ENCODE measurements at regions not wholly inside any gene's neighbourhood (a gene's known extent, or its start where the extent isn't known, plus 50 kb on each side); places are given as distances from the start of the nearest gene placed in this dataset.

GRCh38 chr4:143273160-143273917 is 63.3 kb upstream of the GAB1 start:
- H3K9me3 ChIP-seq, result no peaks in the 10 kb centered on the region
- no peak overlapping the region for H3K4me3 ChIP-seq
- FAIRE-seq, result no peak
- POLR2A ChIA-PET, result no interaction called here
- WGBS (ENCODE audit: missing lambda C conversion rate), result 80% methylated on average over 6 of the region's 6 CpGs
- no peak overlapping the region for H3K27ac ChIP-seq
- DNase-seq (ENCODE audit: low read depth in 1 of 2, low spot score in 1 of 2), result no peak
- TF ChIP-seq USF2 (IDR thresholded peaks at IDR 0.05), result no peak
- TF ChIP-seq ZC3H11A (IDR thresholded peaks at IDR 0.05), result no peak
- no peak for TF ChIP-seq RARB (CRISPR knock-in tag; IDR thresholded peaks at IDR 0.05)
- no peak for TF ChIP-seq CHD2 (IDR thresholded peaks at IDR 0.05; ENCODE audit: low read length, partially characterized antibody)
- no peak for TF ChIP-seq GATA3 (IDR thresholded peaks at IDR 0.05; ENCODE audit: borderline replicate concordance)
- no peak for TF ChIP-seq TFCP2L1 (CRISPR knock-in tag; IDR thresholded peaks at IDR 0.05)
- no peak for TF ChIP-seq CHD4 (IDR thresholded peaks at IDR 0.05; ENCODE audit: borderline replicate concordance)
- no peak for TF ChIP-seq KDM5A (IDR thresholded peaks at IDR 0.05)
- TF ChIP-seq, protein P1, sequence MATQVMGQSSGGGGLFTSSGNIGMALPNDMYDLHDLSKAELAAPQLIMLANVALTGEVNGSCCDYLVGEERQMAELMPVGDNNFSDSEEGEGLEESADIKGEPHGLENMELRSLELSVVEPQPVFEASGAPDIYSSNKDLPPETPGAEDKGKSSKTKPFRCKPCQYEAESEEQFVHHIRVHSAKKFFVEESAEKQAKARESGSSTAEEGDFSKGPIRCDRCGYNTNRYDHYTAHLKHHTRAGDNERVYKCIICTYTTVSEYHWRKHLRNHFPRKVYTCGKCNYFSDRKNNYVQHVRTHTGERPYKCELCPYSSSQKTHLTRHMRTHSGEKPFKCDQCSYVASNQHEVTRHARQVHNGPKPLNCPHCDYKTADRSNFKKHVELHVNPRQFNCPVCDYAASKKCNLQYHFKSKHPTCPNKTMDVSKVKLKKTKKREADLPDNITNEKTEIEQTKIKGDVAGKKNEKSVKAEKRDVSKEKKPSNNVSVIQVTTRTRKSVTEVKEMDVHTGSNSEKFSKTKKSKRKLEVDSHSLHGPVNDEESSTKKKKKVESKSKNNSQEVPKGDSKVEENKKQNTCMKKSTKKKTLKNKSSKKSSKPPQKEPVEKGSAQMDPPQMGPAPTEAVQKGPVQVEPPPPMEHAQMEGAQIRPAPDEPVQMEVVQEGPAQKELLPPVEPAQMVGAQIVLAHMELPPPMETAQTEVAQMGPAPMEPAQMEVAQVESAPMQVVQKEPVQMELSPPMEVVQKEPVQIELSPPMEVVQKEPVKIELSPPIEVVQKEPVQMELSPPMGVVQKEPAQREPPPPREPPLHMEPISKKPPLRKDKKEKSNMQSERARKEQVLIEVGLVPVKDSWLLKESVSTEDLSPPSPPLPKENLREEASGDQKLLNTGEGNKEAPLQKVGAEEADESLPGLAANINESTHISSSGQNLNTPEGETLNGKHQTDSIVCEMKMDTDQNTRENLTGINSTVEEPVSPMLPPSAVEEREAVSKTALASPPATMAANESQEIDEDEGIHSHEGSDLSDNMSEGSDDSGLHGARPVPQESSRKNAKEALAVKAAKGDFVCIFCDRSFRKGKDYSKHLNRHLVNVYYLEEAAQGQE (IDR thresholded peaks at IDR 0.05), result no peak
- no peak for TF ChIP-seq CBX8 (IDR thresholded peaks at IDR 0.05)
- no peak for TF ChIP-seq POLR2A (IDR thresholded peaks at IDR 0.05; ENCODE audit: low read length)
- no peak for TF ChIP-seq FOXS1 (CRISPR knock-in tag; IDR thresholded peaks at IDR 0.05)
- CTCF ChIA-PET, result no interaction called here
- no peak for ATAC-seq
- no peaks in the 10 kb centered on the region for H3K4me1 ChIP-seq
- no peak overlapping the region for H3K4me2 ChIP-seq

GRCh38 chr4:143280861-143281260 is 55.8 kb upstream of the GAB1 start:
- TF ChIP-seq POLR2A (IDR thresholded peaks at IDR 0.05; ENCODE audit: low read length) (no peak), CTCF (IDR thresholded peaks at IDR 0.05) (no peak), MAFK (IDR thresholded peaks at IDR 0.05; ENCODE audit: partially characterized antibody) (no peak), CEBPB (IDR thresholded peaks at IDR 0.05) (no peak), JUN (IDR thresholded peaks at IDR 0.05) (no peak), FOXS1 (CRISPR knock-in tag; IDR thresholded peaks at IDR 0.05) (no peak), EP300 (IDR thresholded peaks at IDR 0.05) (no peak), KDM1A (IDR thresholded peaks at IDR 0.05; ENCODE audit: low read depth) (no peak), RARB (CRISPR knock-in tag; IDR thresholded peaks at IDR 0.05) (no peak), EHF (CRISPR knock-in tag; IDR thresholded peaks at IDR 0.05) (no peak), NR3C1 (IDR thresholded peaks at IDR 0.05) (no peak), JUNB (IDR thresholded peaks at IDR 0.05) (no peak), USF2 (IDR thresholded peaks at IDR 0.05) (no peak), RFX5 (IDR thresholded peaks at IDR 0.05) (no peak), RAD21 (conservative IDR thresholded peaks at IDR 0.05 in 1 of 2, IDR thresholded peaks at IDR 0.05 in 1 of 2) (no peak), ESRRA (IDR thresholded peaks at IDR 0.05; ENCODE audit: borderline replicate concordance, low read length) (no peak)
- TF ChIP-seq, protein P2, sequence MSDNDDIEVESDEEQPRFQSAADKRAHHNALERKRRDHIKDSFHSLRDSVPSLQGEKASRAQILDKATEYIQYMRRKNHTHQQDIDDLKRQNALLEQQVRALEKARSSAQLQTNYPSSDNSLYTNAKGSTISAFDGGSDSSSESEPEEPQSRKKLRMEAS (IDR thresholded peaks at IDR 0.05), result no peak
- TF ChIP-seq, protein P3, sequence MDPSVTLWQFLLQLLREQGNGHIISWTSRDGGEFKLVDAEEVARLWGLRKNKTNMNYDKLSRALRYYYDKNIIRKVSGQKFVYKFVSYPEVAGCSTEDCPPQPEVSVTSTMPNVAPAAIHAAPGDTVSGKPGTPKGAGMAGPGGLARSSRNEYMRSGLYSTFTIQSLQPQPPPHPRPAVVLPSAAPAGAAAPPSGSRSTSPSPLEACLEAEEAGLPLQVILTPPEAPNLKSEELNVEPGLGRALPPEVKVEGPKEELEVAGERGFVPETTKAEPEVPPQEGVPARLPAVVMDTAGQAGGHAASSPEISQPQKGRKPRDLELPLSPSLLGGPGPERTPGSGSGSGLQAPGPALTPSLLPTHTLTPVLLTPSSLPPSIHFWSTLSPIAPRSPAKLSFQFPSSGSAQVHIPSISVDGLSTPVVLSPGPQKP (IDR thresholded peaks at IDR 0.05; ENCODE audit: low read depth, low read length), result no peak
- TF ChIP-seq, protein P4, sequence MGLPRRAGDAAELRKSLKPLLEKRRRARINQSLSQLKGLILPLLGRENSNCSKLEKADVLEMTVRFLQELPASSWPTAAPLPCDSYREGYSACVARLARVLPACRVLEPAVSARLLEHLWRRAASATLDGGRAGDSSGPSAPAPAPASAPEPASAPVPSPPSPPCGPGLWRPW (IDR thresholded peaks at IDR 0.05), result no peak
- FAIRE-seq, result no peak
- Histone ChIP-seq H3K4me2 (no peak overlapping the region), H3K9me3 (no peaks in the 10 kb centered on the region), H3K4me1 (no peaks in the 10 kb centered on the region), H3K27ac (no peak overlapping the region), H3K4me3 (no peak overlapping the region)
- WGBS (ENCODE audit: missing lambda C conversion rate), result 45% methylated on average over 2 of the region's 2 CpGs
- no peak for DNase-seq (ENCODE audit: low read depth in 1 of 2, low spot score in 1 of 2)
- CTCF ChIA-PET, result interaction anchor here (1.0 kb wide), 1 partner anchor 12 kb away, joined by 3 read pairs; no protein-coding TSS in a partner anchor
- no peak for ATAC-seq
- POLR2A ChIA-PET, result no interaction called here
